NOMO-1 treated with dmso at 0.1 percent for 144 hours (cell line): ENCODE measurements at regions not wholly inside any gene's neighbourhood (a gene's known extent, or its start where the extent isn't known, plus 50 kb on each side); places are given as distances from the start of the nearest gene placed in this dataset.

Source experiments
- DNase-seq: peaks from one replicate; lab custom pipeline; 2025; ENCODE audit not compliant: unreplicated experiment; lab: John Stamatoyannopoulos, UW

DNA sequence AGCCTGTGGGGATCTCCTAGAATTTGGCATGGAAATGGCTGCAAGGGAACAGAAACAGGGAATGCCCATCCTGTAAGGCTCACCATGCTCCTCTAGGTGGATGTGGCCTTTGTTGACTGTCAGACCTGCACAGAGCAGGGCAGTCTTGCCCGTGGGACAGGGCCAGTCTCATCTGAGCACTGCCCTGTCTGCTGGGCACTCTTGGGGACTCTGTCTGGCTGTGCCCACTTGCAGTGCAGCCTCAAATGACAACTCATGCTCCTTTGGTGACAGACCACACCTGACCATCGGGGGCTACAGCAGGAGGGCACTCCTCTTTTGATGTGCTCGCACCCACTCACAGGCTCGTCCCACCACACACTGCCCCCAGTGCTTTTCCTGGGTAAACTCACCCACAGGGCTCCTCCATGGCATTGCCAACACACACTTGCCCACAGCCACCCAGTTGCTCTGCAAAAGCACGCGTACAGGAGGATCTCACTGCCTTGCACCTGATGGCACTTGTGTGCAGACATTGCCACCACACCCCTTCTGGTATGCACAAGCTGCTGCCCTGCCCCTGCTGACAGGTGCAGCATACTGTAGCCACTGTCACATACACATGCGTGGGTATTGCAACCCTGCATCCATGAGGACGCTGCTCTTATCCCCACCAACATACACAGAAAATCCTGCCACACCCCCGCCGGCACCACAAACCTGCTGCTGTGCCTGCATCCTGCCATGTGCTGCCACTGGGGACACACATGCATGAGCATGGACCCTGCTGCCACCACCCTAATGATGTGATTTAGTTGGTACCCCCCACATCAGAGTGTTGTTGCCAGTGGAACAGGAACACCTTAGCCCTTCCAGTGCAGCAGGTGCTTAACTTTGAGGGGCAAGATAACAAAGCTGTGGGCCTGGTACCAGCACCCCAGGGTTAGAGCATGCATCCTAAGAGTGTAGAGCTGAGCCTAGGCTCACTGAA is 100.1 kb upstream of the ARHGEF9 start:
- DNase-seq: no peak

DNA sequence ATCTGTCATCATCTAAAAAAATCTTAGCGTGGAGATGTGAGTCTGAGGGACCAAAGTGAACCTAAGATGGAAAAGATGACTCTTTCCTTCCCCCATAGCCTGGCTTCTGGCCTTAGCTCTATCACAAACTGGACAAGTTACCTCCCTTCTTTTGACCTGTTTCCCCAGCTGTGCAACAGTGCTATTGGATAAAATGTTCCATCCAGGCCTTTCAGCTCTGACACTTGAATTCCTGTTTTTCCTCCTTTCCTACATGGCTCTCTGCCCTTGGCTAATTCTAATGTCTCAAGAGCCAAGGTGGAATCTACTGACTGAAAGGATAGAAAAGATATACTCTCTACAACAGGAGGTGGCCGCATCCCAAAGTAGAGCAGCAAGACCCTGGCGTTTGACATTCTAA is 84.5 kb upstream of the ARHGEF9 start:
- no peak for DNase-seq

DNA sequence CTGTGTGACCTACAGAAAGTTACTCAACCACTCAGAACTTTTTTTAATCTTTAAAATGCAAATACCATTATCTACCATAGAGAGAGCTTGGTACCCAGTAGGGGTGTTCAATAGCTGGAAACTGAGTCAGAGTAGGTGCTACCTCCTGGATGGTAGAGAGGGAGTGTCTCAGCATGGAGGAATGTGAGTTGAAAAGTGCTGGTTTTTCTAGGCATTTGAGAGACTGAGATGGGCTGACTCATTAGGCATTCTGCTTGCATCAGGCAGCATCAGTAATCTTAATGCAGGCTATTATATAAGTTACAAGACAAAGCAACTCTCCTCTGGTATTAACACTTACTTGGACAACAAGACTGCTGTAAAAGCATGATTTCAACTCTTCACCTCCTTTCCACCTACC is 70.9 kb upstream of the ARHGEF9 start:
- DNase-seq: no peak

DNA sequence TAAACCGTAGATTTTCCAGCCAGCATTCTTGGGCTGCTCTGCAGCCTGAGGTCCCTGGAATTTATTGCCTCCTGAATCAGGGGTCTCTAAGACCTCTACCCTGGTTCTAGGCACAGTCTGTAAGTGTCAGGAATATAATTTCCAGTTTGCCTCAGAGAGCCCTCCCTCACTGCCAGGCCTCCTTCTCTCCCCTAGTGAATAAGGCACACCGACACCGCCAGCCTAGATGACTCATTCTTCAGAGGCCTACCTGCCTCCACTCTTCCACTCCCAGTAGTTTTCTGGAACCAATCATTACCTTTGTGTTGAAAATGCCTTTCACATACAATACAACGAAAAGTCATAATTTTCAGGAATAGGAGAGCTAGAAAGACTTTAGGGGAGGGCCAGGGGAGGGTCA is 50.3 kb upstream of the ARHGEF9 start:
- no peak for DNase-seq
